ENCODE measurements at regions not wholly inside any gene's neighbourhood (a gene's known extent, or its start where the extent isn't known, plus 50 kb on each side); places are given as distances from the start of the nearest gene placed in this dataset.
"Not testable (repeated sequence)": the region's sequence is repeated elsewhere in the genome, so short reads cannot be mapped to it uniquely, and the experiment has no call there.

GRCh38 chr4:111037591-111038360, 414.9 kb upstream of the PITX2 start:
- DNase-seq (ENCODE audit: low spot score), result no peak

GRCh38 chr4:111040904-111041303, 418.0 kb upstream of the PITX2 start:
- no peak for DNase-seq (ENCODE audit: low spot score)

- no peak for DNase-seq (ENCODE audit: low spot score)
Observed at GRCh38 chr4:111043286-111043685, 420.4 kb upstream of the PITX2 start.

- DNase-seq (ENCODE audit: low spot score), result no peak
Observed at GRCh38 chr4:111045992-111046391, 423.1 kb upstream of the PITX2 start.

- no peak for DNase-seq (ENCODE audit: low spot score)
Observed at GRCh38 chr4:111046811-111047210, 423.9 kb upstream of the PITX2 start.

- DNase-seq (ENCODE audit: low spot score), result no peak
Observed at GRCh38 chr4:111048316-111048715, 425.4 kb upstream of the PITX2 start.

- no peak for DNase-seq (ENCODE audit: low spot score)
Observed at GRCh38 chr4:111064342-111064993, 441.6 kb upstream of the PITX2 start.

- DNase-seq (ENCODE audit: low spot score), result no peak
Observed at GRCh38 chr4:111066001-111066400, 443.1 kb upstream of the PITX2 start.

GRCh38 chr4:111066447-111066846, 443.6 kb upstream of the PITX2 start:
- DNase-seq (ENCODE audit: low spot score), result no peak

- DNase-seq (ENCODE audit: low spot score), result no peak
Observed at GRCh38 chr4:111066887-111067286, 444.0 kb upstream of the PITX2 start.

GRCh38 chr4:111068883-111069282, 446.0 kb upstream of the PITX2 start:
- DNase-seq (ENCODE audit: low spot score), result no peak

- no peak for DNase-seq (ENCODE audit: low spot score)
Observed at GRCh38 chr4:111070390-111070789, 447.5 kb upstream of the PITX2 start.

- no peak for DNase-seq (ENCODE audit: low spot score)
Observed at GRCh38 chr4:111074523-111075114, 451.7 kb upstream of the PITX2 start.

GRCh38 chr4:111076299-111076698, 453.4 kb upstream of the PITX2 start:
- DNase-seq (ENCODE audit: low spot score), result not testable (repeated sequence)

- no peak for DNase-seq (ENCODE audit: low spot score)
Observed at GRCh38 chr4:111108153-111108552, 485.3 kb upstream of the PITX2 start.

GRCh38 chr4:111113591-111113990, 490.7 kb upstream of the PITX2 start:
- no peak for DNase-seq (ENCODE audit: low spot score)

GRCh38 chr4:111115881-111116280, 493.0 kb upstream of the PITX2 start:
- no peak for DNase-seq (ENCODE audit: low spot score)

GRCh38 chr4:111120191-111120590, 497.3 kb upstream of the PITX2 start:
- no peak for DNase-seq (ENCODE audit: low spot score)

GRCh38 chr4:111126340-111126739, 503.5 kb upstream of the PITX2 start:
- DNase-seq (ENCODE audit: low spot score), result no peak

- no peak for DNase-seq (ENCODE audit: low spot score)
Observed at GRCh38 chr4:111127841-111128240, 505.0 kb upstream of the PITX2 start.

GRCh38 chr4:111128327-111128726, 505.4 kb upstream of the PITX2 start:
- DNase-seq (ENCODE audit: low spot score), result no peak

- no peak for DNase-seq (ENCODE audit: low spot score)
Observed at GRCh38 chr4:111136438-111136837, 513.6 kb upstream of the PITX2 start.

GRCh38 chr4:111136967-111137366, 514.1 kb upstream of the PITX2 start:
- DNase-seq (ENCODE audit: low spot score), result no peak
